ENCODE measurements at regions not wholly inside any gene's neighbourhood (a gene's known extent, or its start where the extent isn't known, plus 50 kb on each side); places are given as distances from the start of the nearest gene placed in this dataset.

DNA sequence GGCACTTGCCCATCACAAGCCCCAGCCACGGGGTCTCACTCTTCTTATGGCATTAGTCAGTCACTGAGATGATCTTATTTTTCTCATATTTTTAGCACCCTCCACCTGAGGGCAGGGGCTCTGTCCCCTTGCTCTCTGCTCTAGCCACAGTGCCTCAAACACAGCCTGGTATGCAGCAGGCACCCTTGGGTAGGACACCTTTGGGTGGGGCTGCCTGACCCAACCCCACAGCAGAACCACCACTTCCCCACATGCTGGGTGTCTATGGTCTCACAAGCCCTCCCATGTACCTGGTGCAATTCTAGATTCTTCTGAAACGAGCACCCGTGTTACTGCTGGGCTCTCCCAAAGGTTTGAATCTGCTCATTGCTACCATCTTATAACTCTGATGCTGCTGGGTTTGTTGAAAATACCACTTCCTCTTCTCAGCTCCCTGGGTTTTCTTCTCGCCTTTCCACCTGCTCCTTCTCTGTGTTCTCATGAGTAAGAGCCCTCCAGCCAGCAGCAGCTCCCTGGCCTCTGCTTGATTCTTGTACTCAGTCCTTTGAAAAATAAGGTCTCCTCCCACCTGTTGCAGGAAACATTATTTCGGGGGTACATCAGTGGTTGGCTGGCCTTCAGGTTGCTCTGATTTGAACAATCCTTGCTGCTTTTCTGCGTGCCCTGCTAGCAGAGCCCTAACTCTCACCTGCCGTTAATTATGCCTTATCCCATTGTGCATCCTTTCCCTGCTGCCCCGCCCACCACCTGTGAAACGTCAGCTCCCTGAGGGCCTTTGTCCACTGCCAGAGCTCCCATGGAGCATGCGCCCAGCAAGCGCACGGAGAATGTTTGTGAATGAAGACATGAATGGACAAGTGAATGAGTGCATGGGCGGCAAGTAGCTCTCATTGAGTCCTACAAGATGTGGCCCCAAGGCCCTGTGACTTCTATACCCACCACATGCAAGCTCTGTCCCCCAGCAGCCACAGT lies 1181.6 kb downstream of the TBC1D22A start:
- Mint-ChIP-seq H3K4me1 (peaks cover 15 to 21% (median 18%) of the 10 kb centered on the region in 3 donors), H3K4me3 (peak overlapping the region in 3 of 7 donors; percentile 32 to 71 (median 40)), H3K9me3 (no peaks in the 10 kb centered on the region), H3K36me3 (no peaks in the 10 kb centered on the region), H3K27me3 (peaks cover 0 to 5% of the 10 kb centered on the region in 2 donors), H3K27ac (peak overlapping the region in 5 of 8 donors; percentile 0 to 70 (median 64))
- no peak for DNase-seq
- ChIA-PET POLR2A (no interaction called here), CTCF (no interaction called here)
- no peak overlapping the region for H3K27ac ChIP-seq (ENCODE audit: low read depth, low read length)
- no peaks in the 10 kb centered on the region for H3K9me3 ChIP-seq (ENCODE audit: low read length)
- peaks cover 7% of the 10 kb centered on the region for H3K4me1 ChIP-seq (ENCODE audit: insufficient read depth, low read length)
- no peaks in the 10 kb centered on the region for H3K36me3 ChIP-seq (ENCODE audit: insufficient read depth, low read length)
- H3K27me3 ChIP-seq (ENCODE audit: insufficient read depth, low read length, poor library complexity, severe bottlenecking) = no peaks in the 10 kb centered on the region
- H3K4me3 ChIP-seq (ENCODE audit: low read length) = no peak overlapping the region

DNA sequence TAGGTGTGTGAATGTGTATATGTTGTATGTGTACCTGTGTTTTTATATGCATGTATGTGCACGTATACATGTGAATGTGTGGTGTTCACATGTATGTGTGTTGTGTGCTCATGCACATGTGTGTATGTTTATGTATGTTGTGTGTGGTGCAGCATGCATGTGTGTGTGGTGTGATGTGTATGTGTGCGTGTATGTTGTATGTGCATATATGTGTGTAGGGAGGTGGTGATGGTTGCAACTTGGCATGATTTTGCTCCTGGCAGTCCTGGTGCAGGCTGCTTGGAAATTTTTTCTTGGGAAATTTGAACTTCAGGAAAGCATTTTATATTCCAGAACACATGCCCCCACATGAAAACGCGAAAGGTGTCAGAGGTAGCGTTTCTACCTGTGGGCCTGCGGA lies 1177.8 kb downstream of the TBC1D22A start:
- peaks cover 15 to 21% (median 18%) of the 10 kb centered on the region in 3 donors for H3K4me1 Mint-ChIP-seq
- no peaks in the 10 kb centered on the region for H3K27me3 ChIP-seq (ENCODE audit: insufficient read depth, low read length, poor library complexity, severe bottlenecking)
- peaks cover 5 to 15% (median 12%) of the 10 kb centered on the region in 5 donors for H3K9me3 Mint-ChIP-seq
- H3K27me3 Mint-ChIP-seq = peaks cover 3 to 12% of the 10 kb centered on the region in 2 donors
- H3K36me3 Mint-ChIP-seq = peaks cover 0 to 4% (median 0%) of the 10 kb centered on the region in 3 donors
- H3K9me3 ChIP-seq (ENCODE audit: low read length) = no peaks in the 10 kb centered on the region
- no peak overlapping the region for H3K27ac Mint-ChIP-seq
- peaks cover 7% of the 10 kb centered on the region for H3K4me1 ChIP-seq (ENCODE audit: insufficient read depth, low read length)
- no peaks in the 10 kb centered on the region for H3K36me3 ChIP-seq (ENCODE audit: insufficient read depth, low read length)
- no peak for DNase-seq
- H3K4me3 ChIP-seq (ENCODE audit: low read length) = no peak overlapping the region
- H3K27ac ChIP-seq (ENCODE audit: low read depth, low read length) = no peak overlapping the region
- no peak overlapping the region for H3K4me3 Mint-ChIP-seq
- ChIA-PET POLR2A (no interaction called here), CTCF (no interaction called here)

DNA sequence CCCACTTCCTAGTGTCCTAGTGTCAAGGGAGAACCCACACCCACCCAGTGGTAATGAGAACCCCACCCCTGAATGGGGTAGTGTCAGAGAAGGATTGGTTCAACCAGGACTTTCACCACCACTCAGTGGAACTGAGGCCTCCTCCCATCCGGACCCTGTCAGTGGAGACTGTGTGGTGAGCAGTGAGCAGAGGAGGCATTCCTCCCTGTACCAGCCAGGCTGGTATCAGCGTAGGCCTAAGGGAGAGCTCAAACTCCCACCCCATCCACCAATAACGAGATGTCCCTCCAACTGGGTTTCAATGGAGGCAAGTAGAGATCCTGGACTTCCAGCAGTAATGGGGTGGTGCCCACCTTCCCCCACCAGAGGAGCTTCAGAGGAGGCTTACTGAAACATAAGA lies 1171.4 kb downstream of the TBC1D22A start:
- Mint-ChIP-seq H3K4me3 (no peak overlapping the region), H3K36me3 (peaks cover 0 to 4% (median 0%) of the 10 kb centered on the region in 3 donors), H3K9me3 (peaks cover 7 to 31% (median 23%) of the 10 kb centered on the region in 5 donors), H3K4me1 (no peaks in the 10 kb centered on the region), H3K27me3 (peaks cover 3 to 10% of the 10 kb centered on the region in 2 donors), H3K27ac (no peak overlapping the region)
- Histone ChIP-seq H3K27ac (ENCODE audit: low read depth, low read length) (no peak overlapping the region), H3K27me3 (ENCODE audit: insufficient read depth, low read length, poor library complexity, severe bottlenecking) (no peaks in the 10 kb centered on the region), H3K4me1 (ENCODE audit: insufficient read depth, low read length) (no peaks in the 10 kb centered on the region), H3K9me3 (ENCODE audit: low read length) (no peaks in the 10 kb centered on the region), H3K36me3 (ENCODE audit: insufficient read depth, low read length) (no peaks in the 10 kb centered on the region), H3K4me3 (ENCODE audit: low read length) (no peak overlapping the region)
- ChIA-PET CTCF (no interaction called here), POLR2A (no interaction called here)
- DNase-seq = no peak

DNA sequence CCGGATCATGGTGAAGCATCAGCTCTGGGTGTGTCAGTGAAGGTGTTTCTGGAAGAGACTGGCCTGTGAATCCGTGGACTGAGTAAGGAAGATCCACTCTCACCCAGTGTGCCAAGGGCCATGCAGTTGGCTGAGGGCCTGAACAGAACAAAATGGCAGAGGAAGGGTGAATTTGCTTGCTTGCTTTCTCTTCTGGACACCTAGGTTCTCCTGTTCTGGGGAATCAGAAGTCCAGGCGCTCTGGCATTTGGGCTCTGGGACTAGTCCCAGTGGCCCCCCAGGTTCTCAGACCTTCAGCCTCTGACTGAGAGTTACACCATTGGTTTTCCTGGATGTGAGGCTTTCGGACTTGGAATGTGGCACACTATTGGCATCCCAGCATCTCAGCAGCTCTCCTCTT lies 1170.8 kb downstream of the TBC1D22A start:
- CTCF ChIA-PET = no interaction called here
- DNase-seq = no peak
- Mint-ChIP-seq H3K4me3 (no peak overlapping the region), H3K27ac (no peak overlapping the region), H3K27me3 (peaks cover 3 to 11% of the 10 kb centered on the region in 2 donors), H3K36me3 (peaks cover 0 to 4% (median 0%) of the 10 kb centered on the region in 3 donors), H3K9me3 (peaks cover 7 to 31% (median 23%) of the 10 kb centered on the region in 5 donors), H3K4me1 (no peaks in the 10 kb centered on the region)
- Histone ChIP-seq H3K36me3 (ENCODE audit: insufficient read depth, low read length) (no peaks in the 10 kb centered on the region), H3K27me3 (ENCODE audit: insufficient read depth, low read length, poor library complexity, severe bottlenecking) (no peaks in the 10 kb centered on the region), H3K27ac (ENCODE audit: low read depth, low read length) (no peak overlapping the region), H3K9me3 (ENCODE audit: low read length) (no peaks in the 10 kb centered on the region), H3K4me1 (ENCODE audit: insufficient read depth, low read length) (no peaks in the 10 kb centered on the region), H3K4me3 (ENCODE audit: low read length) (no peak overlapping the region)
- POLR2A ChIA-PET = no interaction called here

DNA sequence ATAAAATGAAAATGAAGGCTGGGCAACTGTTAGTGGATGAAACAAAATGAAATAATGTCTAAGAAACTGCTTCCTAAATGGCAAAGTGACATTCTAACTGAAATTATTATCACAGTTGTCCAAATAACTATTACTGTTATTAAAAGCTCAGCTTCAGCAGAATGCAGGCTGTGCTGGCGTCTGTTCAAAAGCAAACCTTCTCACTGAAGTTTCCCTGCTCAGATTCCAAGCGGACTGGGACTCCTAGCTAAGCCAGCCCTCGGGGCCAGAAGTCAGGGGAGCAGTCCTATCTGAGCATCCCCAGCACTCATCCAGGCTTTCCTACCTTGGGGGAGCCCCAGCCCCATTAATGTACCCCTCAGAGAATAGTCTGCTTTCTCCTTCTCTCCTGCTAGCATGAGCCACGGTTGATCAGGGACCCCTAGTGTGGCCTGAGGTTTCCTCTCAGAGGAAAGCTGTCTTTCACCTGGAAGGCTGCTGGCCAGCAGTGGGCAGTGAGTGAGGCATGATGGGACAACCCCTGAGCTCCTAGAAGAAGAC lies 1167.3 kb downstream of the TBC1D22A start:
- H3K27ac ChIP-seq (ENCODE audit: low read depth, low read length) = no peak overlapping the region
- no peak for DNase-seq
- Mint-ChIP-seq H3K4me1 (no peaks in the 10 kb centered on the region), H3K4me3 (no peak overlapping the region), H3K27me3 (peaks cover 8 to 11% of the 10 kb centered on the region in 2 donors), H3K9me3 (peaks cover 2 to 14% (median 8%) of the 10 kb centered on the region in 5 donors), H3K27ac (no peak overlapping the region), H3K36me3 (no peaks in the 10 kb centered on the region)
- CTCF ChIA-PET = no interaction called here
- POLR2A ChIA-PET = no interaction called here
- H3K4me3 ChIP-seq (ENCODE audit: low read length) = no peak overlapping the region
- H3K4me1 ChIP-seq (ENCODE audit: insufficient read depth, low read length) = no peaks in the 10 kb centered on the region
- no peaks in the 10 kb centered on the region for H3K36me3 ChIP-seq (ENCODE audit: insufficient read depth, low read length)
- no peaks in the 10 kb centered on the region for H3K9me3 ChIP-seq (ENCODE audit: low read length)
- no peaks in the 10 kb centered on the region for H3K27me3 ChIP-seq (ENCODE audit: insufficient read depth, low read length, poor library complexity, severe bottlenecking)

DNA sequence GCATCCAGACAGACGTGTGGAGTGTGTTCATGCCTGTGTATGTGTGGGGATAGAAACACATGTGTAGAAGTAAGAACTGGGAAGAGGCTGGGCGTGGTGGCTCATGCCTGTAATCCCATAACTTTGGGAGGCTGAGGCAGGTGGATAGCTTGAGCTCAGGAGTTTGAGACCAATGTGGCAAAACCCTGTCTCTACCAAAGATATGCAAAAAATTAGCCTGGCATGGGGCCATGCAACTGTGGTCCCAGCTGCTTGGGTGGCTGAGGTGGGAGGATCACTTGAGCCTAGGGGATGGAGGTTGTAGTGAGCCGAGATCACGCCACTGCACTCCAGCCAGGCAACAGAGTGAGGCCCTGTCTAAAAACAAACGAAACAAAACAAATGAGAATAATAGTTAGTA lies 1166.6 kb downstream of the TBC1D22A start:
- Mint-ChIP-seq H3K9me3 (peaks cover under 1 to 7% (median 3%) of the 10 kb centered on the region in 5 donors), H3K27ac (no peak overlapping the region), H3K27me3 (peaks cover 8 to 12% of the 10 kb centered on the region in 2 donors), H3K36me3 (peaks cover 0 to 3% (median 0%) of the 10 kb centered on the region in 3 donors), H3K4me3 (no peak overlapping the region), H3K4me1 (no peaks in the 10 kb centered on the region)
- H3K27ac ChIP-seq (ENCODE audit: low read depth, low read length) = no peak overlapping the region
- ChIA-PET CTCF (no interaction called here), POLR2A (no interaction called here)
- no peaks in the 10 kb centered on the region for H3K4me1 ChIP-seq (ENCODE audit: insufficient read depth, low read length)
- DNase-seq = no peak
- no peaks in the 10 kb centered on the region for H3K27me3 ChIP-seq (ENCODE audit: insufficient read depth, low read length, poor library complexity, severe bottlenecking)
- H3K4me3 ChIP-seq (ENCODE audit: low read length) = no peak overlapping the region
- H3K36me3 ChIP-seq (ENCODE audit: insufficient read depth, low read length) = no peaks in the 10 kb centered on the region
- H3K9me3 ChIP-seq (ENCODE audit: low read length) = no peaks in the 10 kb centered on the region

DNA sequence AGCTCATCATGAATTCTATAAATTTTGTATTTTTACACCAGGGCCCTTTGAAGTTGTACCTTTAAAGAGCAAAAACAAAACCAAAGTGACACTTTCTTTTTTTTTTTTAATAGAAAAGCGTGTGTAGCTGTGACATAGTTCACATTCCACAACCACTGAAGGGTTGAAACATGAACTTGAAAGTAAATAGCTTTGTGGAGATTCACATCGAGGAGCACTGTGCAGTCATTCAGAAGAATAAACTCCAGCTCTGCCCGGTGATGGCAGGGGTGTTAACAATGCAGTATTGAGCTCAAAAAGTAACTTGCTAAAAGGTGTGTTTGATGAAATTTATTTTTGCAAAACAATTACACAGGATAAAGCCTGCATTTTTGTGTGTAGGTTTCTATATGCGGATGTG lies 1166.2 kb downstream of the TBC1D22A start:
- peak overlapping the region in 1 of 8 donors; percentile 48 for H3K27ac Mint-ChIP-seq
- Histone ChIP-seq H3K27me3 (ENCODE audit: insufficient read depth, low read length, poor library complexity, severe bottlenecking) (no peaks in the 10 kb centered on the region), H3K4me3 (ENCODE audit: low read length) (no peak overlapping the region), H3K27ac (ENCODE audit: low read depth, low read length) (no peak overlapping the region), H3K9me3 (ENCODE audit: low read length) (no peaks in the 10 kb centered on the region), H3K4me1 (ENCODE audit: insufficient read depth, low read length) (no peaks in the 10 kb centered on the region), H3K36me3 (ENCODE audit: insufficient read depth, low read length) (no peaks in the 10 kb centered on the region)
- peaks cover 8 to 12% of the 10 kb centered on the region in 2 donors for H3K27me3 Mint-ChIP-seq
- H3K4me1 Mint-ChIP-seq = no peaks in the 10 kb centered on the region
- peaks cover 0 to 7% (median 0%) of the 10 kb centered on the region in 3 donors for H3K36me3 Mint-ChIP-seq
- CTCF ChIA-PET = no interaction called here
- POLR2A ChIA-PET = no interaction called here
- H3K4me3 Mint-ChIP-seq = no peak overlapping the region
- DNase-seq = no peak
- peaks cover 0 to 4% (median 3%) of the 10 kb centered on the region in 5 donors for H3K9me3 Mint-ChIP-seq

DNA sequence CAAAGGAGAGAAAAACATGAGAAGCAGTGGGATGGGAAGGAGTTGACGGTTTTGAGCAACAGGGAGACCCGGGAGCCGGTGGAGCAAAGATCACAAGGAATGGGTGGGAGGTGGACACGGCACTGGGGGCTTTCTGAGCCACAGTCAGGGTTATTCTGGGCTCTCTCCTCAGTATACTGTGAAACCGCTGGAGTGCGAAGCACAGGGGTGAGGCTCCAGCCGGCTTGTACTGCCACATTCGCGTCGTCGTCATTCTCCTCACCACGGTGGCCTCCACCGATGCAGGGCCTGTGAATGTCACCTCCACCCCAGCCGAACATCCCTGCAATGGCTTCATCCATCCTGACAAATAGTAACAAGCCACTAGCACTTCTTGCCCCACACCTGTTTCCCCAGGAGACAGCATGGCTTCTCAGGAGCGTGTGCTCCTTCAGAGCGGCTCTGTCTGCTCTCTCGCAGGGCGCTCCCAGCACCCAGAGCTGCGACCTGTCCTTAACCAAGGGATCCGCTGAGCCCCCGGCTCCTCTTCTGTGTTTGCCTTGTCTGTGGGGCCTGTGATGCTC lies 1165.3 kb downstream of the TBC1D22A start:
- Mint-ChIP-seq H3K4me1 (no peaks in the 10 kb centered on the region), H3K4me3 (no peak overlapping the region), H3K27me3 (peaks cover 8 to 12% of the 10 kb centered on the region in 2 donors), H3K36me3 (peaks cover 0 to 8% (median 0%) of the 10 kb centered on the region in 3 donors), H3K27ac (no peak overlapping the region), H3K9me3 (peaks cover 0 to 4% (median 3%) of the 10 kb centered on the region in 5 donors)
- Histone ChIP-seq H3K36me3 (ENCODE audit: insufficient read depth, low read length) (no peaks in the 10 kb centered on the region), H3K27ac (ENCODE audit: low read depth, low read length) (no peak overlapping the region), H3K9me3 (ENCODE audit: low read length) (no peaks in the 10 kb centered on the region), H3K27me3 (ENCODE audit: insufficient read depth, low read length, poor library complexity, severe bottlenecking) (no peaks in the 10 kb centered on the region), H3K4me1 (ENCODE audit: insufficient read depth, low read length) (no peaks in the 10 kb centered on the region), H3K4me3 (ENCODE audit: low read length) (no peak overlapping the region)
- DNase-seq = no peak
- ChIA-PET CTCF (no interaction called here), POLR2A (no interaction called here)

Data from CD8-positive, alpha-beta memory T cell (primary cell).